ENCODE measurements at regions not wholly inside any gene's neighbourhood (a gene's known extent, or its start where the extent isn't known, plus 50 kb on each side); places are given as distances from the start of the nearest gene placed in this dataset.

GRCh38 chr5:2608391-2608790 is 143.1 kb downstream of the IRX2 start:
- TF ChIP-seq GATA1 (IDR thresholded peaks at IDR 0.05; ENCODE audit: low read depth, low read length): no peak
- TF ChIP-seq POLR2A (IDR thresholded peaks at IDR 0.05; ENCODE audit: low read length): no peak
- DNase-seq: no peak

GRCh38 chr5:2607598-2607997 is 143.9 kb downstream of the IRX2 start:
- TF ChIP-seq POLR2A (IDR thresholded peaks at IDR 0.05; ENCODE audit: low read length) (no peak), GATA1 (IDR thresholded peaks at IDR 0.05; ENCODE audit: low read depth, low read length) (no peak)
- DNase-seq: no peak

- TF ChIP-seq POLR2A (IDR thresholded peaks at IDR 0.05; ENCODE audit: low read length) (no peak), GATA1 (IDR thresholded peaks at IDR 0.05; ENCODE audit: low read depth, low read length) (no peak)
Observed at GRCh38 chr5:2603272-2603575, 148.3 kb downstream of the IRX2 start.

GRCh38 chr5:2602451-2603271 is 148.8 kb downstream of the IRX2 start:
- DNase-seq: no peak
- no peak for TF ChIP-seq POLR2A (IDR thresholded peaks at IDR 0.05; ENCODE audit: low read length)

More at GRCh38 chr5:2603272-2603575, 148.3 kb downstream of the IRX2 start:
- DNase-seq: no peak

GRCh38 chr5:2598503-2598902 is 153.0 kb downstream of the IRX2 start:
- TF ChIP-seq GATA1 (IDR thresholded peaks at IDR 0.05; ENCODE audit: low read depth, low read length): no peak
- no peak for TF ChIP-seq POLR2A (IDR thresholded peaks at IDR 0.05; ENCODE audit: low read length)
- DNase-seq: no peak

- TF ChIP-seq POLR2A (IDR thresholded peaks at IDR 0.05; ENCODE audit: low read length) (no peak), GATA1 (IDR thresholded peaks at IDR 0.05; ENCODE audit: low read depth, low read length) (no peak)
- no peak for DNase-seq
Observed at GRCh38 chr5:2594701-2595100, 156.8 kb downstream of the IRX2 start.

- no peak for TF ChIP-seq GATA1 (IDR thresholded peaks at IDR 0.05; ENCODE audit: low read depth, low read length)
- no peak for TF ChIP-seq POLR2A (IDR thresholded peaks at IDR 0.05; ENCODE audit: low read length)
- DNase-seq: no peak
Observed at GRCh38 chr5:2592766-2593165, 158.7 kb downstream of the IRX2 start.

GRCh38 chr5:2591777-2592453 is 159.6 kb downstream of the IRX2 start:
- no peak for TF ChIP-seq GATA1 (IDR thresholded peaks at IDR 0.05; ENCODE audit: low read depth, low read length)
- TF ChIP-seq POLR2A (IDR thresholded peaks at IDR 0.05; ENCODE audit: low read length): no peak
- DNase-seq: no peak

- no peak for DNase-seq
- TF ChIP-seq GATA1 (IDR thresholded peaks at IDR 0.05; ENCODE audit: low read depth, low read length) (no peak), POLR2A (IDR thresholded peaks at IDR 0.05; ENCODE audit: low read length) (no peak)
Observed at GRCh38 chr5:2588850-2589501, 162.5 kb downstream of the IRX2 start.

GRCh38 chr5:2587189-2588031 is 164.1 kb downstream of the IRX2 start:
- TF ChIP-seq GATA1 (IDR thresholded peaks at IDR 0.05; ENCODE audit: low read depth, low read length) (no peak), POLR2A (IDR thresholded peaks at IDR 0.05; ENCODE audit: low read length) (no peak)
- no peak for DNase-seq

GRCh38 chr5:2586016-2586715 is 165.3 kb downstream of the IRX2 start:
- TF ChIP-seq POLR2A (IDR thresholded peaks at IDR 0.05; ENCODE audit: low read length) (no peak), GATA1 (IDR thresholded peaks at IDR 0.05; ENCODE audit: low read depth, low read length) (no peak)
- DNase-seq: no peak

- TF ChIP-seq POLR2A (IDR thresholded peaks at IDR 0.05; ENCODE audit: low read length): no peak
- TF ChIP-seq GATA1 (IDR thresholded peaks at IDR 0.05; ENCODE audit: low read depth, low read length): no peak
- no peak for DNase-seq
Observed at GRCh38 chr5:2584579-2585269, 166.8 kb downstream of the IRX2 start.

GRCh38 chr5:2582507-2582906 is 169.0 kb downstream of the IRX2 start:
- no peak for DNase-seq
- TF ChIP-seq POLR2A (IDR thresholded peaks at IDR 0.05; ENCODE audit: low read length) (no peak), GATA1 (IDR thresholded peaks at IDR 0.05; ENCODE audit: low read depth, low read length) (no peak)
